ENCODE measurements at regions not wholly inside any gene's neighbourhood (a gene's known extent, or its start where the extent isn't known, plus 50 kb on each side); places are given as distances from the start of the nearest gene placed in this dataset.

- H3K27me3 ChIP-seq (ENCODE audit: insufficient read depth, poor library complexity, severe bottlenecking) = no peaks in the 10 kb centered on the region
- no peak overlapping the region for H3K27ac ChIP-seq (ENCODE audit: poor library complexity, severe bottlenecking)
- H3K4me1 ChIP-seq (ENCODE audit: insufficient read depth, poor library complexity, severe bottlenecking) = no peaks in the 10 kb centered on the region
- ATAC-seq (ENCODE audit: low read depth) (peak; percentile 58; the same call in 1 of the 3 replicates), DNase-seq (ENCODE audit: low spot score) (no peak)
- TF ChIP-seq, protein P1, sequence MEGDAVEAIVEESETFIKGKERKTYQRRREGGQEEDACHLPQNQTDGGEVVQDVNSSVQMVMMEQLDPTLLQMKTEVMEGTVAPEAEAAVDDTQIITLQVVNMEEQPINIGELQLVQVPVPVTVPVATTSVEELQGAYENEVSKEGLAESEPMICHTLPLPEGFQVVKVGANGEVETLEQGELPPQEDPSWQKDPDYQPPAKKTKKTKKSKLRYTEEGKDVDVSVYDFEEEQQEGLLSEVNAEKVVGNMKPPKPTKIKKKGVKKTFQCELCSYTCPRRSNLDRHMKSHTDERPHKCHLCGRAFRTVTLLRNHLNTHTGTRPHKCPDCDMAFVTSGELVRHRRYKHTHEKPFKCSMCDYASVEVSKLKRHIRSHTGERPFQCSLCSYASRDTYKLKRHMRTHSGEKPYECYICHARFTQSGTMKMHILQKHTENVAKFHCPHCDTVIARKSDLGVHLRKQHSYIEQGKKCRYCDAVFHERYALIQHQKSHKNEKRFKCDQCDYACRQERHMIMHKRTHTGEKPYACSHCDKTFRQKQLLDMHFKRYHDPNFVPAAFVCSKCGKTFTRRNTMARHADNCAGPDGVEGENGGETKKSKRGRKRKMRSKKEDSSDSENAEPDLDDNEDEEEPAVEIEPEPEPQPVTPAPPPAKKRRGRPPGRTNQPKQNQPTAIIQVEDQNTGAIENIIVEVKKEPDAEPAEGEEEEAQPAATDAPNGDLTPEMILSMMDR (IDR thresholded peaks at IDR 0.05; ENCODE audit: poor library complexity, severe bottlenecking) = peak; percentile 87
- H3K36me3 ChIP-seq (ENCODE audit: low read depth) = no peaks in the 10 kb centered on the region
- H3K9me3 ChIP-seq (ENCODE audit: severe bottlenecking) = no peaks in the 10 kb centered on the region
- no peak overlapping the region for H3K4me3 ChIP-seq (ENCODE audit: severe bottlenecking)
Observed at GRCh38 chr5:24232929-24233498, 411.8 kb downstream of the CDH10 start.

- H3K36me3 ChIP-seq (ENCODE audit: low read depth) = no peaks in the 10 kb centered on the region
- no peak for DNase-seq (ENCODE audit: low spot score)
- H3K4me3 ChIP-seq (ENCODE audit: severe bottlenecking) = no peak overlapping the region
- H3K27me3 ChIP-seq (ENCODE audit: insufficient read depth, poor library complexity, severe bottlenecking) = no peaks in the 10 kb centered on the region
- TF ChIP-seq, protein P1 (IDR thresholded peaks at IDR 0.05; ENCODE audit: poor library complexity, severe bottlenecking) = no peak
- H3K4me1 ChIP-seq (ENCODE audit: insufficient read depth, poor library complexity, severe bottlenecking) = peaks cover 4% of the 10 kb centered on the region
- no peak overlapping the region for H3K27ac ChIP-seq (ENCODE audit: poor library complexity, severe bottlenecking)
- ATAC-seq (ENCODE audit: low read depth) = no peak
- peaks cover 2% of the 10 kb centered on the region for H3K9me3 ChIP-seq (ENCODE audit: severe bottlenecking)
Observed at GRCh38 chr5:24235946-24236345, 408.8 kb downstream of the CDH10 start.

DNA sequence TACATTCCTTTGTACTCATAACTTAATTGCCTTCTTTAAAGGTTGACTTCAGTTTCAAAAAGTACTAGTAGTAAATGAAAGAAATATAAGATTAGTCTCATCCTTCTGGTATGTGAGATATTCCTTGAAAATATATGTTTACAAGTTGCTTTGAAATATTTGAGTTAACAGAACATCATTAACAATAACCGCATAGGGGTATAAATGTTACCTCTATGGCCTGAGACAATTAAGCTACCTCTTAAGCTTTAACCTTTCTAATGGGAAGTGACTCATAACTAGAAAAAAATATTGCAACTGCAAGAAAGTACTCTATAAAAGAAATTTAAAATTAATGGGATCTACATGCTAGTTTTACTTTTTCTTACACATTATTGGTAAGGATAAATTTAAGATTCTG, 399.0 kb downstream of the CDH10 start:
- DNase-seq (ENCODE audit: low spot score) = no peak
- no peaks in the 10 kb centered on the region for H3K27me3 ChIP-seq (ENCODE audit: insufficient read depth, poor library complexity, severe bottlenecking)
- ATAC-seq (ENCODE audit: low read depth) = peak; percentile 67
- no peaks in the 10 kb centered on the region for H3K36me3 ChIP-seq (ENCODE audit: low read depth)
- TF ChIP-seq, protein P1 (IDR thresholded peaks at IDR 0.05; ENCODE audit: poor library complexity, severe bottlenecking) = no peak
- no peaks in the 10 kb centered on the region for H3K9me3 ChIP-seq (ENCODE audit: severe bottlenecking)
- H3K4me3 ChIP-seq (ENCODE audit: severe bottlenecking) = no peak overlapping the region
- H3K4me1 ChIP-seq (ENCODE audit: insufficient read depth, poor library complexity, severe bottlenecking) = peaks cover 17% of the 10 kb centered on the region
- H3K27ac ChIP-seq (ENCODE audit: poor library complexity, severe bottlenecking) = peak overlapping the region; percentile 6

DNA sequence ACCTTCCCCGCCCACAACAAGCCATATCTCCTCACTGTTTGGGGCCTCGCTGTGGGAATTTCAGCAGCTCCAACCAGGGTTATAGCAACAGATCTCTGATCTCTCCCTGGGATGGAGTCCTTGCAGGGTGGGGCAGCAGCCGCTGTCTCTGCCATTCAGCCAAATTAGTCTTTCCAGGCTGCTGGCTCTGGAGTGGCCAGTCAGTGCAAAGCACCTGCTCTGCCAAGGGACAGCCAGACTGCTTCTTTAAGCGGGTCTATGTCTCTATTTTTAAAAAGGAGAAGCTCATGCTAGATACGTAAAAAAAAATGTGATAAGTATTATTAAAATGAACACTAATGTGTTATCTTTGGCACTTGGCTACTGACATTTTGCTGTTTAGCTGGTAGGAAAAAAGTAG, 380.2 kb downstream of the CDH10 start:
- Histone ChIP-seq H3K9me3 (ENCODE audit: severe bottlenecking) (no peaks in the 10 kb centered on the region), H3K4me1 (ENCODE audit: insufficient read depth, poor library complexity, severe bottlenecking) (no peaks in the 10 kb centered on the region), H3K4me3 (ENCODE audit: severe bottlenecking) (no peak overlapping the region), H3K27ac (ENCODE audit: poor library complexity, severe bottlenecking) (no peak overlapping the region), H3K36me3 (ENCODE audit: low read depth) (no peaks in the 10 kb centered on the region), H3K27me3 (ENCODE audit: insufficient read depth, poor library complexity, severe bottlenecking) (no peaks in the 10 kb centered on the region)
- ATAC-seq (ENCODE audit: low read depth) = no peak
- TF ChIP-seq, protein P1 (IDR thresholded peaks at IDR 0.05; ENCODE audit: poor library complexity, severe bottlenecking) = no peak
- DNase-seq (ENCODE audit: low spot score) = no peak

GRCh38 chr5:24265306-24265705, 379.5 kb downstream of the CDH10 start:
- no peak overlapping the region for H3K4me3 ChIP-seq (ENCODE audit: severe bottlenecking)
- no peak for DNase-seq (ENCODE audit: low spot score)
- H3K4me1 ChIP-seq (ENCODE audit: insufficient read depth, poor library complexity, severe bottlenecking) = no peaks in the 10 kb centered on the region
- H3K27ac ChIP-seq (ENCODE audit: poor library complexity, severe bottlenecking) = no peak overlapping the region
- no peaks in the 10 kb centered on the region for H3K27me3 ChIP-seq (ENCODE audit: insufficient read depth, poor library complexity, severe bottlenecking)
- no peaks in the 10 kb centered on the region for H3K9me3 ChIP-seq (ENCODE audit: severe bottlenecking)
- TF ChIP-seq, protein P1 (IDR thresholded peaks at IDR 0.05; ENCODE audit: poor library complexity, severe bottlenecking) = no peak
- ATAC-seq (ENCODE audit: low read depth) = no peak
- H3K36me3 ChIP-seq (ENCODE audit: low read depth) = no peaks in the 10 kb centered on the region

Measured in RWPE2 (cell line).